DND-41 (cell line): ENCODE measurements at regions not wholly inside any gene's neighbourhood (a gene's known extent, or its start where the extent isn't known, plus 50 kb on each side); places are given as distances from the start of the nearest gene placed in this dataset.

Experiments
- EZH2 ChIP-seq: IDR thresholded peaks from 3 replicates; pipeline ENCODE4 v1.6.1; 2012; ENCODE audit warnings: borderline replicate concordance, low read depth, mild to moderate bottlenecking, moderate library complexity, low read length, inconsistent platforms; ENCODE audit not compliant: severe bottlenecking
- TF ChIP-seq, protein P1 (sequence below): IDR thresholded peaks from 2 replicates; pipeline ENCODE4 v1.5.1; 2012; ENCODE audit warnings: borderline replicate concordance, low read length, moderate library complexity, mild to moderate bottlenecking; ENCODE audit not compliant: poor library complexity, severe bottlenecking; ENCODE audit errors: extremely low read depth

DNA sequence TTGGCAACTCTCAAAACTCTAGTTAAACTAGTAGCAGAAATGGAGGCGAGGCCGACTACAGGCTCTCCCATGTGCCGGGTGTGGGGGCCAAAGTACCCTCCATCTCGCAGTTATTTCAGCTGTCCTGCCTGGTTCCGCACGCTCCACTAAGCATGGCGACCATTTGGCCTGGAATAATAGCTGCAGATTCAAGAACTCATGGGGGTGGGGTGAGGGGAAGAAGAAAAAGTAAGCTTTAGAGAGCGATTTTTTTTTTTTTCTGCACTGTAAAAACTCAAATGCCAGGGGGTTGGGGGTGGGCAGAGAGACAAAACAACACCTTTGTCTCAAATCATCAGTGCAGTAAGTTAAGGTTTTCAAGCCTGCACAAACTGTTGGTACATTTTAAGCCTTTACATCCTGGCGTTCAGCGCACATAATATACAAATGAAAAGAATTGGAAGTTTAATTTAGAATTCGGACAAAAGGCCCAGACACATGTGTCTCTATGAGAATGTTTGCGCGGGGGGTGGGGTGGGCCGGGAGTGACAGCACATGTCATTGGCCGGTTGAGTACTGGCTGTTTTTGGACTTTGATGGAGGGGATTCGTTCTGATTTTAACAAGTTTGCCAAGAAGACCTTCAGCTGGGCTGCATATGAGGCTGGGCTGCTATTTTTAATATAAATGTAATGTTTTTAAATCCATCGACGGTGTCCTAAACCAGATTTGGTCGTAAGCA is 694.7 kb upstream of the SALL1 start:
- TF ChIP-seq, protein P1, sequence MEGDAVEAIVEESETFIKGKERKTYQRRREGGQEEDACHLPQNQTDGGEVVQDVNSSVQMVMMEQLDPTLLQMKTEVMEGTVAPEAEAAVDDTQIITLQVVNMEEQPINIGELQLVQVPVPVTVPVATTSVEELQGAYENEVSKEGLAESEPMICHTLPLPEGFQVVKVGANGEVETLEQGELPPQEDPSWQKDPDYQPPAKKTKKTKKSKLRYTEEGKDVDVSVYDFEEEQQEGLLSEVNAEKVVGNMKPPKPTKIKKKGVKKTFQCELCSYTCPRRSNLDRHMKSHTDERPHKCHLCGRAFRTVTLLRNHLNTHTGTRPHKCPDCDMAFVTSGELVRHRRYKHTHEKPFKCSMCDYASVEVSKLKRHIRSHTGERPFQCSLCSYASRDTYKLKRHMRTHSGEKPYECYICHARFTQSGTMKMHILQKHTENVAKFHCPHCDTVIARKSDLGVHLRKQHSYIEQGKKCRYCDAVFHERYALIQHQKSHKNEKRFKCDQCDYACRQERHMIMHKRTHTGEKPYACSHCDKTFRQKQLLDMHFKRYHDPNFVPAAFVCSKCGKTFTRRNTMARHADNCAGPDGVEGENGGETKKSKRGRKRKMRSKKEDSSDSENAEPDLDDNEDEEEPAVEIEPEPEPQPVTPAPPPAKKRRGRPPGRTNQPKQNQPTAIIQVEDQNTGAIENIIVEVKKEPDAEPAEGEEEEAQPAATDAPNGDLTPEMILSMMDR: no peak
- TF ChIP-seq EZH2: no peak
